IMR-90 (cell line): ENCODE measurements at regions not wholly inside any gene's neighbourhood (a gene's known extent, or its start where the extent isn't known, plus 50 kb on each side); places are given as distances from the start of the nearest gene placed in this dataset.

Source experiments
- ATAC-seq: fragments of 200-7000 bp; cut with Tn5 transposase; 2 replicates; pipeline ENCODE4 v1.9.1; 2020; ENCODE audit warnings: low read depth, mild to moderate bottlenecking, moderate library complexity
- BruUV-seq: library from RNA; stranded (reverse); fragments of 400-500 nt; replicated peaks from 2 replicates; lab custom pipeline; 2021; lab: Mats Ljungman, UMichigan
- CTCF ChIA-PET: fragments of 300-600 bp; formaldehyde crosslinking; extraction: SDS; loops from one replicate; lab custom pipeline; 2021; ENCODE audit warnings: antibody characterized with exemption; lab: Yijun Ruan, JAX
- POLR2A ChIA-PET: fragments of 300-600 bp; sonication (Branson Sonifier 250); formaldehyde crosslinking; loops from one replicate; lab custom pipeline; 2022; ENCODE audit warnings: antibody characterized with exemption; ENCODE audit not compliant: unreplicated experiment; lab: Charles Lee
- DNase-seq: peaks from one replicate; pipeline ENCODE4 v3.0.0; 2013
- H2AFZ ChIP-seq: replicated peaks from 2 replicates; pipeline ENCODE3; 2013; ENCODE audit warnings: low read length, mild to moderate bottlenecking; ENCODE audit not compliant: poor library complexity
- H2AK5ac ChIP-seq: 2 replicates; pipeline ENCODE4 v1.6.1; 2013; ENCODE audit warnings: low read depth, low read length, inconsistent platforms
- H2AK9ac ChIP-seq: replicated peaks from 2 replicates; pipeline ENCODE3; 2013; ENCODE audit warnings: mild to moderate bottlenecking, low read depth, low read length, moderate library complexity; ENCODE audit not compliant: poor library complexity
- H2BK120ac ChIP-seq: 2 replicates; pipeline ENCODE4 v1.6.1; 2013; ENCODE audit warnings: low read depth, low read length, inconsistent platforms
- H2BK15ac ChIP-seq: 3 replicates; pipeline ENCODE4 v1.6.1; 2013; ENCODE audit warnings: low read depth, low read length, inconsistent platforms
- H2BK20ac ChIP-seq: 2 replicates; pipeline ENCODE4 v1.6.1; 2013; ENCODE audit warnings: low read depth, mild to moderate bottlenecking, inconsistent platforms, low read length, moderate library complexity
- H2BK5ac ChIP-seq: 2 replicates; pipeline ENCODE4 v1.6.1; 2013; ENCODE audit warnings: mild to moderate bottlenecking, low read depth, low read length, inconsistent platforms; ENCODE audit not compliant: poor library complexity, severe bottlenecking
- H3K14ac ChIP-seq: replicated peaks from 2 replicates; pipeline ENCODE4 v1.6.1; 2013; ENCODE audit warnings: low read depth, low read length, inconsistent platforms
- H3K18ac ChIP-seq: 2 replicates; pipeline ENCODE4 v1.6.1; 2013; ENCODE audit warnings: low read depth, low read length, control low read depth
- H3K23ac ChIP-seq: 2 replicates; pipeline ENCODE4 v1.6.1; 2013; ENCODE audit warnings: low read depth, low read length, inconsistent platforms
- H3K27ac ChIP-seq: 2 replicates; pipeline ENCODE4 v1.5.1; 2013; ENCODE audit warnings: mild to moderate bottlenecking, control low read depth, low read length; ENCODE audit not compliant: insufficient read depth
- H3K27me3 ChIP-seq: 2 replicates; pipeline ENCODE4 v1.6.1; 2013; ENCODE audit warnings: low read length; ENCODE audit not compliant: control insufficient read depth, insufficient read depth
- H3K36me3 ChIP-seq: 2 replicates; pipeline ENCODE4 v1.6.1; 2013; ENCODE audit warnings: low read length, mixed read lengths; ENCODE audit not compliant: control insufficient read depth, insufficient read depth
- H3K4ac ChIP-seq: 2 replicates; pipeline ENCODE4 v1.6.1; 2013; ENCODE audit warnings: low read depth, low read length, inconsistent platforms
- H3K4me1 ChIP-seq: 2 replicates; pipeline ENCODE4 v1.6.1; 2013; ENCODE audit warnings: low read length, mixed read lengths; ENCODE audit not compliant: control insufficient read depth, insufficient read depth
- H3K4me2 ChIP-seq: 2 replicates; pipeline ENCODE4 v1.6.1; 2013; ENCODE audit warnings: low read depth, mild to moderate bottlenecking, control low read depth, low read length, moderate library complexity
- H3K4me3 ChIP-seq: 2 replicates; pipeline ENCODE4 v1.5.1; 2013; ENCODE audit warnings: low read depth, mild to moderate bottlenecking, control low read depth, low read length, moderate library complexity; ENCODE audit not compliant: insufficient read depth
- H3K56ac ChIP-seq: 2 replicates; pipeline ENCODE4 v1.6.1; 2013; ENCODE audit warnings: low read length, inconsistent platforms; ENCODE audit not compliant: insufficient read depth; ENCODE audit errors: extremely low read depth
- H3K79me1 ChIP-seq, 2 experiments: 2 replicates each; pipeline ENCODE4 v1.6.1; 2013; ENCODE audit warnings: low read length in 2 of 2, inconsistent platforms in 1 of 2, low read depth in 1 of 2
- H3K9ac ChIP-seq: 2 replicates; pipeline ENCODE4 v1.6.1; 2013; ENCODE audit warnings: low read depth, low read length, control low read depth
- H3K9me1 ChIP-seq: 2 replicates; pipeline ENCODE4 v1.6.1; 2013; ENCODE audit warnings: low read length, inconsistent platforms; ENCODE audit not compliant: insufficient read depth
- H3K9me3 ChIP-seq: 2 replicates; pipeline ENCODE4 v1.6.1; 2013; ENCODE audit warnings: low read length; ENCODE audit not compliant: control insufficient read depth, insufficient read depth
- H4K20me1 ChIP-seq: 2 replicates; pipeline ENCODE4 v1.6.1; 2013; ENCODE audit warnings: low read length, inconsistent platforms; ENCODE audit not compliant: insufficient read depth
- H4K5ac ChIP-seq: 2 replicates; pipeline ENCODE4 v1.6.1; 2013; ENCODE audit warnings: mild to moderate bottlenecking, low read depth, low read length, control low read depth
- H4K8ac ChIP-seq, 2 experiments: 2 replicates each; pipeline ENCODE4 v1.6.1; 2013; ENCODE audit warnings: low read depth in 2 of 2, low read length in 2 of 2, control low read depth in 1 of 2, inconsistent platforms in 1 of 2
- H4K91ac ChIP-seq: 2 replicates; pipeline ENCODE4 v1.6.1; 2013; ENCODE audit warnings: low read depth, low read length, inconsistent platforms; ENCODE audit not compliant: insufficient read depth
- BHLHE40 ChIP-seq: fragments of 150-350 bp; IDR thresholded peaks from 2 replicates; pipeline ENCODE4 v1.6.1; 2016; ENCODE audit warnings: mild to moderate bottlenecking, low read depth, low read length
- CEBPB ChIP-seq: IDR thresholded peaks from 2 replicates; pipeline ENCODE4 v1.6.1; 2012; ENCODE audit warnings: low read depth, low read length, improper control_type of control experiment
- CHD1 ChIP-seq: IDR thresholded peaks from 2 replicates; pipeline ENCODE4 v1.6.1; 2012; ENCODE audit warnings: low read depth, low read length, improper control_type of control experiment
- ELK1 ChIP-seq: fragments of 150-350 bp; IDR thresholded peaks from 2 replicates; pipeline ENCODE4 v1.6.1; 2016; ENCODE audit warnings: low read depth, mild to moderate bottlenecking, low read length, moderate library complexity, borderline replicate concordance
- FOS ChIP-seq: fragments of 150-350 bp; IDR thresholded peaks from 2 replicates; pipeline ENCODE4 v1.6.1; 2016; ENCODE audit warnings: low read depth, low read length
- MAFK ChIP-seq: IDR thresholded peaks from 2 replicates; pipeline ENCODE4 v1.6.1; 2012; ENCODE audit warnings: low read depth, low read length, improper control_type of control experiment
- MAZ ChIP-seq: IDR thresholded peaks from 2 replicates; pipeline ENCODE4 v1.6.1; 2012; ENCODE audit warnings: low read depth, mild to moderate bottlenecking, low read length, improper control_type of control experiment, moderate library complexity, borderline replicate concordance
- MXI1 ChIP-seq: IDR thresholded peaks from 2 replicates; pipeline ENCODE4 v1.6.1; 2012; ENCODE audit warnings: low read depth, mild to moderate bottlenecking, low read length, moderate library complexity, borderline replicate concordance
- NFE2L2 ChIP-seq: fragments of 150-350 bp; IDR thresholded peaks from 2 replicates; pipeline ENCODE4 v1.6.1; 2016; ENCODE audit warnings: low read depth, mild to moderate bottlenecking, low read length
- RAD21 ChIP-seq: IDR thresholded peaks from 2 replicates; pipeline ENCODE4 v1.6.1; 2012; ENCODE audit warnings: low read length, improper control_type of control experiment
- RCOR1 ChIP-seq: IDR thresholded peaks from 2 replicates; pipeline ENCODE4 v1.6.1; 2012; ENCODE audit warnings: mild to moderate bottlenecking, low read length, improper control_type of control experiment; ENCODE audit not compliant: insufficient replicate concordance
- RFX5 ChIP-seq: IDR thresholded peaks from 2 replicates; pipeline ENCODE4 v1.8.0; 2012; ENCODE audit warnings: low read depth, mild to moderate bottlenecking, low read length, moderate library complexity
- SMC3 ChIP-seq: fragments of 150-350 bp; IDR thresholded peaks from 2 replicates; pipeline ENCODE4 v1.6.1; 2016; ENCODE audit warnings: low read depth, mild to moderate bottlenecking, antibody characterized with exemption, low read length, moderate library complexity
- USF2 ChIP-seq: fragments of 150-350 bp; IDR thresholded peaks from 2 replicates; pipeline ENCODE4 v1.6.1; 2017; ENCODE audit warnings: mild to moderate bottlenecking, antibody characterized with exemption, low read length, low read depth
- WGBS, 2 experiments: methylation state at CpG; one replicate each; pipeline versions ENCODE4 v1.1.5 to v1.1.7; 2013; ENCODE audit warnings: missing lambda C conversion rate in 2 of 2; ENCODE audit not compliant: insufficient read length in 1 of 2; ENCODE audit errors: extremely low coverage in 2 of 2; 5-methylcytosine and 5-hydroxymethylcytosine counted together
- dilution Hi-C: fragments of 300-500 bp; cut with HindIII; formaldehyde crosslinking; loops from one replicate; pipeline ENCODE4 v1.14.3; 2018; ENCODE audit warnings: low sequenced_read_pairs; ENCODE audit not compliant: unreplicated experiment
- in situ Hi-C: fragments of 300-500 bp; cut with MboI; formaldehyde crosslinking; loops from 3 replicates; pipeline ENCODE4 v1.14.3; 2019; ENCODE audit warnings: low sequenced_read_pairs, inconsistent platforms, mixed read lengths
- intact Hi-C: fragments of 100-400 bp; cut with micrococcal nuclease; formaldehyde crosslinking; loops from 2 replicates; pipeline ENCODE4 v1.10.0; 2022

GRCh38 chr4:27828843-27829242, 968.2 kb downstream of the STIM2 start:
- DNase-seq: no peak
- Histone ChIP-seq H2AFZ (no peak overlapping the region), H3K4me3 (no peak overlapping the region), H4K5ac (no peak overlapping the region), H2AK5ac (no peak overlapping the region), H3K56ac (no peak overlapping the region), H3K9ac (no peak overlapping the region), H2BK20ac (no peak overlapping the region), H3K27me3 (no peaks in the 10 kb centered on the region), H2BK15ac (no peak overlapping the region), H3K27ac (no peak overlapping the region), H3K14ac (no peak overlapping the region), H3K79me1 (no peaks in the 10 kb centered on the region), H3K9me1 (no peaks in the 10 kb centered on the region), H3K36me3 (no peaks in the 10 kb centered on the region), H4K20me1 (no peaks in the 10 kb centered on the region), H3K18ac (no peak overlapping the region), H2BK5ac (no peak overlapping the region), H3K23ac (no peak overlapping the region), H3K4me1 (no peaks in the 10 kb centered on the region), H3K9me3 (no peaks in the 10 kb centered on the region), H2BK120ac (no peak overlapping the region), H3K4ac (no peak overlapping the region), H3K4me2 (no peak overlapping the region), H4K8ac (no peak overlapping the region), H2AK9ac (no peak overlapping the region), H4K91ac (no peak overlapping the region)
- ChIA-PET POLR2A (no interaction called here), CTCF (no interaction called here)
- no CpG with 5 or more reads among the region's 1 CpG for WGBS, 2 experiments
- BruUV-seq: no TSS peak
- no peak for TF ChIP-seq BHLHE40
- no peak for TF ChIP-seq USF2
- no peak for TF ChIP-seq FOS
- TF ChIP-seq RAD21: no peak
- no peak for TF ChIP-seq RCOR1
- no peak for TF ChIP-seq MAZ
- no peak for TF ChIP-seq MXI1
- TF ChIP-seq MAFK: no peak
- no peak for TF ChIP-seq CHD1
- TF ChIP-seq ELK1: no peak
- TF ChIP-seq NFE2L2: no peak
- no peak for TF ChIP-seq RFX5
- TF ChIP-seq SMC3: no peak
- TF ChIP-seq CEBPB: no peak
- in situ Hi-C loops: no loop called here
- ATAC-seq: no peak
- dilution Hi-C loops: no loop called here
- intact Hi-C loops: no loop called here
